Smooth muscle cell (in vitro differentiated cells): ENCODE measurements at regions not wholly inside any gene's neighbourhood (a gene's known extent, or its start where the extent isn't known, plus 50 kb on each side); places are given as distances from the start of the nearest gene placed in this dataset.

Source experiments
- DNase-seq: peaks from one replicate; lab custom pipeline; 2025; ENCODE audit not compliant: unreplicated experiment; lab: John Stamatoyannopoulos, UW
- H2AFZ ChIP-seq: fragments of 200-600 bp; sonication (generic); 2 replicates; pipeline ENCODE4 v1.6.0; 2016; ENCODE audit warnings: antibody characterized with exemption, low read depth, mild to moderate bottlenecking
- H3F3A ChIP-seq: fragments of 200-600 bp; sonication (generic); 2 replicates; pipeline ENCODE4 v1.6.0; 2017; ENCODE audit warnings: antibody characterized with exemption, low read depth
- H3K27ac ChIP-seq: fragments of 200-600 bp; sonication (generic); 2 replicates; pipeline ENCODE4 v1.5.1; 2016; ENCODE audit warnings: low read depth, mild to moderate bottlenecking
- H3K27me3 ChIP-seq: fragments of 200-600 bp; sonication (generic); 2 replicates; pipeline ENCODE4 v1.6.1; 2016; ENCODE audit warnings: low read depth, mild to moderate bottlenecking
- H3K36me3 ChIP-seq: fragments of 200-600 bp; sonication (generic); 2 replicates; pipeline ENCODE4 v1.5.1; 2016; ENCODE audit warnings: low read depth
- H3K4me1 ChIP-seq: fragments of 200-600 bp; sonication (generic); 2 replicates; pipeline ENCODE4 v1.5.1; 2016; ENCODE audit warnings: low read depth
- H3K4me2 ChIP-seq: fragments of 200-600 bp; sonication (generic); 2 replicates; pipeline ENCODE4 v1.6.0; 2016; ENCODE audit warnings: mild to moderate bottlenecking
- H3K4me3 ChIP-seq: fragments of 200-600 bp; sonication (generic); 2 replicates; pipeline ENCODE4 v1.5.1; 2016; ENCODE audit warnings: mild to moderate bottlenecking
- H3K79me2 ChIP-seq: fragments of 200-600 bp; sonication (generic); 2 replicates; pipeline ENCODE4 v1.6.0; 2016; ENCODE audit warnings: low read depth, mild to moderate bottlenecking
- H3K9ac ChIP-seq: fragments of 200-600 bp; sonication (generic); 2 replicates; pipeline ENCODE4 v1.6.0; 2016; ENCODE audit warnings: low read depth
- H3K9me3 ChIP-seq: fragments of 200-600 bp; sonication (generic); replicated peaks from 2 replicates; pipeline ENCODE4 v1.5.1; 2016; ENCODE audit warnings: low read depth
- H4K20me1 ChIP-seq: fragments of 200-600 bp; sonication (generic); 2 replicates; pipeline ENCODE4 v1.6.0; 2016; ENCODE audit warnings: low read depth
- WGBS: methylation state at CpG from one replicate; pipeline ENCODE4 v1.1.7; 2016; ENCODE audit warnings: low lambda C conversion rate; 5-methylcytosine and 5-hydroxymethylcytosine counted together
- TF ChIP-seq, protein P1 (sequence below): fragments of 200-600 bp; sonication (generic); IDR thresholded peaks from 2 replicates; pipeline ENCODE4 v1.5.1; 2017; ENCODE audit warnings: borderline replicate concordance, mild to moderate bottlenecking, antibody characterized with exemption; ENCODE audit not compliant: insufficient read depth, poor library complexity, severe bottlenecking

- no peaks in the 10 kb centered on the region for H3K4me1 ChIP-seq
- H3F3A ChIP-seq, result no peaks in the 10 kb centered on the region
- H3K27me3 ChIP-seq, result no peaks in the 10 kb centered on the region
- H2AFZ ChIP-seq, result no peak overlapping the region
- no peaks in the 10 kb centered on the region for H4K20me1 ChIP-seq
- H3K9me3 ChIP-seq, result no peaks in the 10 kb centered on the region
- H3K36me3 ChIP-seq, result no peaks in the 10 kb centered on the region
- 91% methylated on average over 1 of the region's 1 CpG for WGBS
- H3K79me2 ChIP-seq, result no peaks in the 10 kb centered on the region
- no peak overlapping the region for H3K9ac ChIP-seq
- no peak overlapping the region for H3K4me2 ChIP-seq
- no peak for DNase-seq
- H3K27ac ChIP-seq, result no peak overlapping the region
- TF ChIP-seq, protein P1, sequence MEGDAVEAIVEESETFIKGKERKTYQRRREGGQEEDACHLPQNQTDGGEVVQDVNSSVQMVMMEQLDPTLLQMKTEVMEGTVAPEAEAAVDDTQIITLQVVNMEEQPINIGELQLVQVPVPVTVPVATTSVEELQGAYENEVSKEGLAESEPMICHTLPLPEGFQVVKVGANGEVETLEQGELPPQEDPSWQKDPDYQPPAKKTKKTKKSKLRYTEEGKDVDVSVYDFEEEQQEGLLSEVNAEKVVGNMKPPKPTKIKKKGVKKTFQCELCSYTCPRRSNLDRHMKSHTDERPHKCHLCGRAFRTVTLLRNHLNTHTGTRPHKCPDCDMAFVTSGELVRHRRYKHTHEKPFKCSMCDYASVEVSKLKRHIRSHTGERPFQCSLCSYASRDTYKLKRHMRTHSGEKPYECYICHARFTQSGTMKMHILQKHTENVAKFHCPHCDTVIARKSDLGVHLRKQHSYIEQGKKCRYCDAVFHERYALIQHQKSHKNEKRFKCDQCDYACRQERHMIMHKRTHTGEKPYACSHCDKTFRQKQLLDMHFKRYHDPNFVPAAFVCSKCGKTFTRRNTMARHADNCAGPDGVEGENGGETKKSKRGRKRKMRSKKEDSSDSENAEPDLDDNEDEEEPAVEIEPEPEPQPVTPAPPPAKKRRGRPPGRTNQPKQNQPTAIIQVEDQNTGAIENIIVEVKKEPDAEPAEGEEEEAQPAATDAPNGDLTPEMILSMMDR, result no peak
- H3K4me3 ChIP-seq, result no peak overlapping the region
These were observed 204.4 kb upstream of the CDH10 start for GRCh38 chr5:24849210-24849609.

DNA sequence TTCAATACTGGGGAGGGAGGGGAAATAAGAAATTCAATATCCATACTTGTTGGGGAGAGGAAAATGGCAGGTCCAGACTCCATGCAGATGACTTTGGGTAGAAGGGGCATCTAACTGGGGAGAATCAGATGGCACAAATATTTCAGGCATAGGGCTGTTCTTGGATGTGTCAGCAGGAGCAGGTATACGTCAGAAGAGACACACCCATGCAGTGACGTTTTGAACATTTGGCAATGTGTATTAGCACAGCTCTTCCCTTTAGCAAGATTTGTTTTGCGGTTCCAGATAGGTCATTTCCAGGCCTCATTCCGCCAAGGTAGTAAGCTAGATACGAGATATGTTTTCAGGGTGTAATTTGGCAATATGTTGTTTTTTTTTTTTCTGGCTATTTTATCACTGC lies 187.2 kb upstream of the CDH10 start:
- Histone ChIP-seq H3K27me3 (no peaks in the 10 kb centered on the region), H3K4me3 (no peak overlapping the region), H3K27ac (no peak overlapping the region), H2AFZ (no peak overlapping the region), H3K79me2 (no peaks in the 10 kb centered on the region), H3K9ac (no peak overlapping the region), H3K4me2 (no peak overlapping the region), H4K20me1 (no peaks in the 10 kb centered on the region), H3K4me1 (no peaks in the 10 kb centered on the region), H3K36me3 (no peaks in the 10 kb centered on the region), H3F3A (no peaks in the 10 kb centered on the region), H3K9me3 (no peaks in the 10 kb centered on the region)
- 87% methylated on average over 5 of the region's 5 CpGs for WGBS
- TF ChIP-seq, protein P1, result no peak
- no peak for DNase-seq

DNA sequence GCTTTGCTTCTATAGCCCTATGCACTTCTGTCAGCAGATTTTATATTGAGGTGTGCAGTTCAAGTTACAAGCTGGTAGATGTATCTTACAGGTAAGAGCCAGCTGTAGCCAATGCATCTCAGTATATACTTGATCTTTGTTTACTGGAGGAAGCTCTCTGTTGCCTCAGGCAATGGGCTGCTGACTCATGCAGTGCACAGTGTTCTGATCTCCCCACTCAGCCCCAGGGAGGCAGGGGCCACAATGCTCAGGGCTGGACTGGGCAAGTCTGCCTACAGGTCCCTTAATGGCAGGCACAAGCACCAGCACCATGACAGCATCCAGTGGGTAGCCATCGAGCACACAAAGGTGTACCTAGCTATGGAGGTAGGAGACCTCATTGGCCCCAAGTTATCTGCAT lies 178.8 kb upstream of the CDH10 start:
- 88% methylated on average over 1 of the region's 1 CpG for WGBS
- no peak overlapping the region for H3K27ac ChIP-seq
- no peaks in the 10 kb centered on the region for H3K27me3 ChIP-seq
- no peak overlapping the region for H3K9ac ChIP-seq
- H3K4me3 ChIP-seq, result no peak overlapping the region
- no peaks in the 10 kb centered on the region for H4K20me1 ChIP-seq
- TF ChIP-seq, protein P1, result no peak
- no peak for DNase-seq
- H3K9me3 ChIP-seq, result no peaks in the 10 kb centered on the region
- no peaks in the 10 kb centered on the region for H3K36me3 ChIP-seq
- H3K79me2 ChIP-seq, result no peaks in the 10 kb centered on the region
- no peaks in the 10 kb centered on the region for H3K4me1 ChIP-seq
- H2AFZ ChIP-seq, result no peak overlapping the region
- no peak overlapping the region for H3K4me2 ChIP-seq
- no peaks in the 10 kb centered on the region for H3F3A ChIP-seq

DNA sequence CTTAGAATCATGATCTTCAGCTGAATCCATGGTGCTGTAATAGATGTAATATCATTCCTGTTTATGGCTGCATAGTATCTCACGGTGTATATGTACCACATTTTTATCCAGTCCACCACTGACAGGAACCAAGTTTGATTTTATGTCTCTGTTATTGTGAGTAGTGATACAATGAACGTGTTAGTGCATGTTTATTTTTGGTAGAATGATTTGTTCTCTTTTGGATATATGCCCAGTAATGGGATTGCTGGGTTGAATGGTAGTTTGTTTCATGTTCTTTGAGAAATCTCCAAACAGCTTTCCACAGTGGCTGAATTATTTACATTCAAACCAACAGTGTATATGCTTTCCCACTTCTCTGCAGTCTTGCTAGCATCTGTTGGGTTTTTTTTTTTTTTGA lies 175.1 kb upstream of the CDH10 start:
- Histone ChIP-seq H3K4me2 (no peak overlapping the region), H3K9ac (no peak overlapping the region), H4K20me1 (no peaks in the 10 kb centered on the region), H2AFZ (no peak overlapping the region), H3K27ac (no peak overlapping the region), H3K79me2 (no peaks in the 10 kb centered on the region), H3K27me3 (no peaks in the 10 kb centered on the region), H3K4me3 (no peak overlapping the region), H3F3A (no peaks in the 10 kb centered on the region), H3K9me3 (no peaks in the 10 kb centered on the region), H3K36me3 (no peaks in the 10 kb centered on the region), H3K4me1 (no peaks in the 10 kb centered on the region)
- DNase-seq, result no peak
- 80% methylated on average over 2 of the region's 2 CpGs for WGBS
- TF ChIP-seq, protein P1, result no peak
